Activated naive CD4-positive, alpha-beta T cell treated with anti-CD3 and anti-CD28 coated beads, Interleukin-2, amount 50 U/mL, for 24 hours (primary cell): ENCODE measurements at regions not wholly inside any gene's neighbourhood (a gene's known extent, or its start where the extent isn't known, plus 50 kb on each side); places are given as distances from the start of the nearest gene placed in this dataset.

ENCODE experiments used
- H3K27ac Mint-ChIP-seq: one replicate; pipeline ENCODE4 v1.8.0; 2021; ENCODE audit warnings: mild to moderate bottlenecking, mixed read lengths
- H3K27me3 Mint-ChIP-seq: one replicate; pipeline ENCODE4 v1.8.0; 2021; ENCODE audit warnings: mixed read lengths
- H3K36me3 Mint-ChIP-seq: one replicate; pipeline ENCODE4 v1.8.0; 2021; ENCODE audit warnings: mixed read lengths
- H3K4me1 Mint-ChIP-seq: one replicate; pipeline ENCODE4 v1.8.0; 2021; ENCODE audit warnings: mixed read lengths
- H3K4me3 Mint-ChIP-seq: one replicate; pipeline ENCODE4 v1.8.0; 2021; ENCODE audit warnings: mild to moderate bottlenecking, mixed read lengths
- H3K9me3 Mint-ChIP-seq: one replicate; pipeline ENCODE4 v1.8.0; 2021; ENCODE audit warnings: mixed read lengths

GRCh38 chr2:22690096-22690495 lies 694.9 kb upstream of the KLHL29 start:
- H3K36me3 Mint-ChIP-seq, result no peaks in the 10 kb centered on the region
- H3K4me1 Mint-ChIP-seq, result no peaks in the 10 kb centered on the region
- no peak overlapping the region for H3K4me3 Mint-ChIP-seq
- no peaks in the 10 kb centered on the region for H3K9me3 Mint-ChIP-seq
- no peaks in the 10 kb centered on the region for H3K27me3 Mint-ChIP-seq
- no peak overlapping the region for H3K27ac Mint-ChIP-seq

GRCh38 chr2:22691666-22692065 lies 693.3 kb upstream of the KLHL29 start:
- no peaks in the 10 kb centered on the region for H3K9me3 Mint-ChIP-seq
- no peak overlapping the region for H3K27ac Mint-ChIP-seq
- no peaks in the 10 kb centered on the region for H3K4me1 Mint-ChIP-seq
- no peaks in the 10 kb centered on the region for H3K27me3 Mint-ChIP-seq
- no peak overlapping the region for H3K4me3 Mint-ChIP-seq
- H3K36me3 Mint-ChIP-seq, result no peaks in the 10 kb centered on the region

GRCh38 chr2:22692746-22693145 lies 692.2 kb upstream of the KLHL29 start:
- no peaks in the 10 kb centered on the region for H3K9me3 Mint-ChIP-seq
- no peak overlapping the region for H3K4me3 Mint-ChIP-seq
- no peaks in the 10 kb centered on the region for H3K27me3 Mint-ChIP-seq
- no peak overlapping the region for H3K27ac Mint-ChIP-seq
- H3K4me1 Mint-ChIP-seq, result no peaks in the 10 kb centered on the region
- no peaks in the 10 kb centered on the region for H3K36me3 Mint-ChIP-seq

- H3K4me3 Mint-ChIP-seq, result no peak overlapping the region
- H3K27me3 Mint-ChIP-seq, result no peaks in the 10 kb centered on the region
- no peaks in the 10 kb centered on the region for H3K4me1 Mint-ChIP-seq
- H3K36me3 Mint-ChIP-seq, result no peaks in the 10 kb centered on the region
- no peak overlapping the region for H3K27ac Mint-ChIP-seq
- H3K9me3 Mint-ChIP-seq, result no peaks in the 10 kb centered on the region
Measured at GRCh38 chr2:22694300-22694699, 690.7 kb upstream of the KLHL29 start.

GRCh38 chr2:22694856-22695255 lies 690.1 kb upstream of the KLHL29 start:
- no peaks in the 10 kb centered on the region for H3K36me3 Mint-ChIP-seq
- no peaks in the 10 kb centered on the region for H3K27me3 Mint-ChIP-seq
- H3K9me3 Mint-ChIP-seq, result no peaks in the 10 kb centered on the region
- H3K4me3 Mint-ChIP-seq, result no peak overlapping the region
- no peak overlapping the region for H3K27ac Mint-ChIP-seq
- no peaks in the 10 kb centered on the region for H3K4me1 Mint-ChIP-seq

- no peak overlapping the region for H3K4me3 Mint-ChIP-seq
- no peaks in the 10 kb centered on the region for H3K27me3 Mint-ChIP-seq
- H3K4me1 Mint-ChIP-seq, result no peaks in the 10 kb centered on the region
- no peak overlapping the region for H3K27ac Mint-ChIP-seq
- H3K9me3 Mint-ChIP-seq, result no peaks in the 10 kb centered on the region
- H3K36me3 Mint-ChIP-seq, result no peaks in the 10 kb centered on the region
Measured at GRCh38 chr2:22697054-22697788, 687.8 kb upstream of the KLHL29 start.

- Mint-ChIP-seq H3K4me3 (no peak overlapping the region), H3K27me3 (no peaks in the 10 kb centered on the region), H3K36me3 (no peaks in the 10 kb centered on the region), H3K9me3 (no peaks in the 10 kb centered on the region), H3K27ac (no peak overlapping the region), H3K4me1 (no peaks in the 10 kb centered on the region)
Measured at GRCh38 chr2:22701561-22702160, 683.3 kb upstream of the KLHL29 start.

- Mint-ChIP-seq H3K4me3 (no peak overlapping the region), H3K27ac (no peak overlapping the region), H3K9me3 (no peaks in the 10 kb centered on the region), H3K4me1 (no peaks in the 10 kb centered on the region), H3K36me3 (no peaks in the 10 kb centered on the region), H3K27me3 (no peaks in the 10 kb centered on the region)
Measured at GRCh38 chr2:22703286-22703920, 681.6 kb upstream of the KLHL29 start.

- Mint-ChIP-seq H3K4me1 (no peaks in the 10 kb centered on the region), H3K4me3 (no peak overlapping the region), H3K9me3 (no peaks in the 10 kb centered on the region), H3K27ac (no peak overlapping the region), H3K27me3 (no peaks in the 10 kb centered on the region), H3K36me3 (no peaks in the 10 kb centered on the region)
Measured at GRCh38 chr2:22719396-22719795, 665.6 kb upstream of the KLHL29 start.

GRCh38 chr2:22729466-22729865 lies 655.5 kb upstream of the KLHL29 start:
- Mint-ChIP-seq H3K27me3 (no peaks in the 10 kb centered on the region), H3K27ac (no peak overlapping the region), H3K36me3 (no peaks in the 10 kb centered on the region), H3K4me3 (no peak overlapping the region), H3K4me1 (no peaks in the 10 kb centered on the region), H3K9me3 (peaks cover 19% of the 10 kb centered on the region)

GRCh38 chr2:22734373-22735045 lies 650.5 kb upstream of the KLHL29 start:
- Mint-ChIP-seq H3K4me3 (no peak overlapping the region), H3K4me1 (no peaks in the 10 kb centered on the region), H3K36me3 (no peaks in the 10 kb centered on the region), H3K9me3 (peaks cover 16% of the 10 kb centered on the region), H3K27ac (no peak overlapping the region), H3K27me3 (peaks cover 1% of the 10 kb centered on the region)

GRCh38 chr2:22737144-22737543 lies 647.8 kb upstream of the KLHL29 start:
- Mint-ChIP-seq H3K27ac (no peak overlapping the region), H3K4me3 (no peak overlapping the region), H3K27me3 (peaks cover 1% of the 10 kb centered on the region), H3K36me3 (no peaks in the 10 kb centered on the region), H3K4me1 (no peaks in the 10 kb centered on the region), H3K9me3 (peaks cover 10% of the 10 kb centered on the region)

GRCh38 chr2:22741216-22741615 lies 643.8 kb upstream of the KLHL29 start:
- Mint-ChIP-seq H3K36me3 (no peaks in the 10 kb centered on the region), H3K4me3 (no peak overlapping the region), H3K4me1 (no peaks in the 10 kb centered on the region), H3K27ac (no peak overlapping the region), H3K9me3 (peaks cover 6% of the 10 kb centered on the region), H3K27me3 (peaks cover 1% of the 10 kb centered on the region)

GRCh38 chr2:22748909-22749308 lies 636.1 kb upstream of the KLHL29 start:
- no peaks in the 10 kb centered on the region for H3K36me3 Mint-ChIP-seq
- no peak overlapping the region for H3K27ac Mint-ChIP-seq
- H3K9me3 Mint-ChIP-seq, result peaks cover 10% of the 10 kb centered on the region
- H3K27me3 Mint-ChIP-seq, result no peaks in the 10 kb centered on the region
- no peaks in the 10 kb centered on the region for H3K4me1 Mint-ChIP-seq
- H3K4me3 Mint-ChIP-seq, result no peak overlapping the region

GRCh38 chr2:22753476-22753875 lies 631.5 kb upstream of the KLHL29 start:
- H3K4me1 Mint-ChIP-seq, result no peaks in the 10 kb centered on the region
- no peaks in the 10 kb centered on the region for H3K27me3 Mint-ChIP-seq
- H3K4me3 Mint-ChIP-seq, result no peak overlapping the region

More at GRCh38 chr2:22753476-22753875, 631.5 kb upstream of the KLHL29 start:
- no peak overlapping the region for H3K27ac Mint-ChIP-seq
- H3K36me3 Mint-ChIP-seq, result no peaks in the 10 kb centered on the region
- H3K9me3 Mint-ChIP-seq, result peaks cover 6% of the 10 kb centered on the region
